HepG2 (cell line): ENCODE measurements at regions not wholly inside any gene's neighbourhood (a gene's known extent, or its start where the extent isn't known, plus 50 kb on each side); places are given as distances from the start of the nearest gene placed in this dataset.

Experiments
- EED ChIP-seq: sonication (generic); formaldehyde crosslinking; IDR thresholded peaks from 2 replicates; pipeline ENCODE4 v1.5.0; 2020; ENCODE audit warnings: mild to moderate bottlenecking, missing genetic modification reagents
- PCBP2 ChIP-seq: fragments of 200-400 bp; formaldehyde crosslinking; optimal IDR thresholded peaks from 2 replicates; pipeline ENCODE3; 2018; ENCODE audit warnings: low read length, low read depth; ENCODE audit not compliant: poor library complexity, severe bottlenecking
- TBP ChIP-seq: sonication (generic); formaldehyde crosslinking; IDR thresholded peaks from 2 replicates; pipeline ENCODE4 v1.5.0; 2020; ENCODE audit warnings: missing genetic modification reagents
- ZNF446 ChIP-seq: sonication (generic); formaldehyde crosslinking; IDR thresholded peaks from 2 replicates; pipeline ENCODE4 v1.5.0; 2020; ENCODE audit warnings: mild to moderate bottlenecking, missing genetic modification reagents
- ZNF501 ChIP-seq: sonication (generic); formaldehyde crosslinking; IDR thresholded peaks from 2 replicates; pipeline ENCODE4 v1.5.1; 2020; ENCODE audit warnings: mild to moderate bottlenecking, moderate library complexity, missing genetic modification reagents
- TF ChIP-seq, protein P1 (sequence below): sonication (generic); formaldehyde crosslinking; IDR thresholded peaks from 2 replicates; pipeline ENCODE4 v1.5.0; 2020; ENCODE audit warnings: mild to moderate bottlenecking, missing genetic modification reagents, moderate library complexity

DNA sequence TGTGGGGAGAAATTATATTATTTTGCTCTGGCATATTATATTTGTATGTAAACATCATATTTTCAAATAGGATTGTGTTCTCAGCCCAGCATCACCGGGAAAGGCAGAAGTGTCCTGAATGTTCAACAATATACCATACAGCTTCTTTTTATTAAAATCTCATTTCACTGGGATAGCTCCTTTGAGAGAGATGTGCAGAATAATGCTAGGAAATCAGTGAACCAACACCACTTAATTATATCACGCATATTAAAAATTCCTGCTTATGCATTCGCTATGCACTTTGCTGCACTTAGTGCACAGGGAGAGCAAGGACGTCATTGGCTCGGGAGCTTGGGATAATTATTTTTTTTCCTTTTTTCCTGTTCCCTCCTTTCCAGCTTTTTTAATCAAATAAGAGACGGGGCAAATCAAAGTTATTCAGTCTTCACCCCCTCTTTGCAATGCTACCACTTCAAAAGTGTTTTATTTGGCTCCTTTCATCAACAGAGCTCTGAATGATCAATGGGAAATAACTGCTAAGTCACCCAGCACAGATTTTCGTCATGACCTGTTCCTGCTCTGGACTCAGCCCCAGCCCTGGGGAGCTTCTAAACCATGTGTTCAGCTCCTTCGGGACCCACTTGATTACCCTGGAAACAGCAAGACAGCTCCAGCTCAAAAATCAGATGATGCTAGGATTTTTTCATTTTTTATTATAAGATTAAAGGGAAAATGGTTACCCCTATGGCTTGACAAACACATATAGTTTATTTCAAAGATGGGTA, 165.5 kb upstream of the DUSP10 start:
- TF ChIP-seq EED (CRISPR knock-in tag) (no peak), TBP (CRISPR knock-in tag) (no peak), ZNF501 (no peak), ZNF446 (CRISPR knock-in tag) (no peak), PCBP2 (no peak)
- TF ChIP-seq, protein P1, sequence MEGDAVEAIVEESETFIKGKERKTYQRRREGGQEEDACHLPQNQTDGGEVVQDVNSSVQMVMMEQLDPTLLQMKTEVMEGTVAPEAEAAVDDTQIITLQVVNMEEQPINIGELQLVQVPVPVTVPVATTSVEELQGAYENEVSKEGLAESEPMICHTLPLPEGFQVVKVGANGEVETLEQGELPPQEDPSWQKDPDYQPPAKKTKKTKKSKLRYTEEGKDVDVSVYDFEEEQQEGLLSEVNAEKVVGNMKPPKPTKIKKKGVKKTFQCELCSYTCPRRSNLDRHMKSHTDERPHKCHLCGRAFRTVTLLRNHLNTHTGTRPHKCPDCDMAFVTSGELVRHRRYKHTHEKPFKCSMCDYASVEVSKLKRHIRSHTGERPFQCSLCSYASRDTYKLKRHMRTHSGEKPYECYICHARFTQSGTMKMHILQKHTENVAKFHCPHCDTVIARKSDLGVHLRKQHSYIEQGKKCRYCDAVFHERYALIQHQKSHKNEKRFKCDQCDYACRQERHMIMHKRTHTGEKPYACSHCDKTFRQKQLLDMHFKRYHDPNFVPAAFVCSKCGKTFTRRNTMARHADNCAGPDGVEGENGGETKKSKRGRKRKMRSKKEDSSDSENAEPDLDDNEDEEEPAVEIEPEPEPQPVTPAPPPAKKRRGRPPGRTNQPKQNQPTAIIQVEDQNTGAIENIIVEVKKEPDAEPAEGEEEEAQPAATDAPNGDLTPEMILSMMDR (CRISPR knock-in tag) = no peak
